Psoas muscle (tissue), 7 donors: ENCODE measurements at regions not wholly inside any gene's neighbourhood (a gene's known extent, or its start where the extent isn't known, plus 50 kb on each side); places are given as distances from the start of the nearest gene placed in this dataset.
"Not testable (repeated sequence)": the region's sequence is repeated elsewhere in the genome, so short reads cannot be mapped to it uniquely, and the experiment has no call there.

Source experiments
- ATAC-seq, 4 donors: fragments of 200-7000 bp; cut with Tn5 transposase; one replicate each; pipeline ENCODE4 v1.9.1; 2020; ENCODE audit warnings: moderate library complexity in 3 of 4, mild to moderate bottlenecking in 2 of 4
- DNase-seq, 2 donors: peaks; one replicate each; pipeline ENCODE4 v3.0.0-alpha.2; 2020
- H3K27ac ChIP-seq: fragments of 200-600 bp; one replicate; pipeline ENCODE4 v1.8.0; 2022
- H3K27me3 ChIP-seq, 3 donors: fragments of 200-600 bp in 1 of 3; one replicate each; pipeline versions ENCODE4 v1.6.1 to v1.8.0; 2013 to 2022; ENCODE audit warnings: low read length in 2 of 3, mild to moderate bottlenecking in 2 of 3, moderate library complexity in 1 of 3; ENCODE audit not compliant: insufficient read depth in 3 of 3
- H3K36me3 ChIP-seq, 2 donors: fragments of 200-600 bp in 1 of 2; one replicate each; pipeline versions ENCODE4 v1.6.1 to v1.8.0; 2013 to 2022; ENCODE audit warnings: low read depth in 1 of 2, mild to moderate bottlenecking in 1 of 2, moderate library complexity in 1 of 2; ENCODE audit not compliant: insufficient read depth in 1 of 2
- H3K4me1 ChIP-seq: fragments of 200-600 bp; one replicate; pipeline ENCODE4 v1.8.0; 2022
- H3K4me3 ChIP-seq: fragments of 200-600 bp; one replicate; pipeline ENCODE4 v1.8.0; 2022; ENCODE audit warnings: mild to moderate bottlenecking
- H3K9me3 ChIP-seq: fragments of 200-600 bp; one replicate; pipeline ENCODE4 v1.8.0; 2022
- CTCF ChIP-seq: fragments of 200-600 bp; IDR thresholded peaks from one replicate; pipeline ENCODE4 v1.8.0; 2022; ENCODE audit warnings: antibody characterized with exemption
- WGBS, 3 donors: extraction: QIAGEN DNeasy Blood & Tissue Kit; methylation state at CpG; one replicate each; pipeline versions ENCODE4 v1.1.6 to v1.1.7; 2013; 5-methylcytosine and 5-hydroxymethylcytosine counted together
- intact Hi-C, 2 donors: fragments of 100-400 bp; cut with DNase I; formaldehyde crosslinking; loops; one replicate each; pipeline versions ENCODE4 v1.11.0 to v1.14.2; 2022
- donor health status: healthy with polysubstance abuse.
- donor health status: DM: no; HTN: no; CAD: no; lungs with moderate emphysema.
- donor health status: Bipolar disorder and iron deficiency.
- donor health status: healthy.
- donor health status: DM: yes; HTN: yes; CAD: no.
- donor health status: DM: no; HTN: no; CAD: no.
- donor health status: DM: yes; HTN: yes; CAD: no.

- H3K36me3 ChIP-seq: no peaks in the 10 kb centered on the region
- WGBS, 3 donors: 47 to 53% (median 51%) methylated on average over 2 of the region's 2 CpGs
- DNase-seq (no peak), ATAC-seq (no peak)
- intact Hi-C loops: no loop called here
- no peaks in the 10 kb centered on the region for H3K27me3 ChIP-seq
- no peak overlapping the region for H3K27ac ChIP-seq
- no peak overlapping the region for H3K4me3 ChIP-seq
- no peak for TF ChIP-seq CTCF
- H3K4me1 ChIP-seq: peaks cover 7% of the 10 kb centered on the region
- no peaks in the 10 kb centered on the region for H3K9me3 ChIP-seq
Observed at GRCh38 chr5:96322865-96323264, 110.2 kb downstream of the PCSK1 start.

GRCh38 chr5:96322217-96322616 lies 110.8 kb downstream of the PCSK1 start:
- Histone ChIP-seq H3K4me1 (peaks cover 7% of the 10 kb centered on the region), H3K4me3 (no peak overlapping the region), H3K27me3 (no peaks in the 10 kb centered on the region), H3K36me3 (no peaks in the 10 kb centered on the region), H3K9me3 (no peaks in the 10 kb centered on the region), H3K27ac (no peak overlapping the region)
- WGBS, 3 donors: 69 to 77% (median 75%) methylated on average over 3 of the region's 3 CpGs
- intact Hi-C loops: no loop called here
- no peak for TF ChIP-seq CTCF
- DNase-seq (no peak), ATAC-seq (no peak)

GRCh38 chr5:96321345-96321744 lies 111.7 kb downstream of the PCSK1 start:
- DNase-seq: no peak
- intact Hi-C loops: no loop called here
- Histone ChIP-seq H3K36me3 (no peaks in the 10 kb centered on the region), H3K4me3 (no peak overlapping the region), H3K4me1 (peaks cover 7% of the 10 kb centered on the region), H3K27ac (no peak overlapping the region), H3K27me3 (no peaks in the 10 kb centered on the region), H3K9me3 (no peaks in the 10 kb centered on the region)
- TF ChIP-seq CTCF: no peak
- no peak for ATAC-seq

- no peak overlapping the region for H3K27ac ChIP-seq
- DNase-seq (no peak), ATAC-seq (no peak)
- H3K27me3 ChIP-seq: no peaks in the 10 kb centered on the region
- no peaks in the 10 kb centered on the region for H3K36me3 ChIP-seq
- intact Hi-C loops: no loop called here
- H3K9me3 ChIP-seq: no peaks in the 10 kb centered on the region
- 87 to 94% (median 90%) methylated on average over 3 of the region's 3 CpGs for WGBS, 3 donors
- H3K4me1 ChIP-seq: peaks cover 7% of the 10 kb centered on the region
- H3K4me3 ChIP-seq: no peak overlapping the region
- TF ChIP-seq CTCF: no peak
Observed at GRCh38 chr5:96320797-96321196, 112.3 kb downstream of the PCSK1 start.

DNA sequence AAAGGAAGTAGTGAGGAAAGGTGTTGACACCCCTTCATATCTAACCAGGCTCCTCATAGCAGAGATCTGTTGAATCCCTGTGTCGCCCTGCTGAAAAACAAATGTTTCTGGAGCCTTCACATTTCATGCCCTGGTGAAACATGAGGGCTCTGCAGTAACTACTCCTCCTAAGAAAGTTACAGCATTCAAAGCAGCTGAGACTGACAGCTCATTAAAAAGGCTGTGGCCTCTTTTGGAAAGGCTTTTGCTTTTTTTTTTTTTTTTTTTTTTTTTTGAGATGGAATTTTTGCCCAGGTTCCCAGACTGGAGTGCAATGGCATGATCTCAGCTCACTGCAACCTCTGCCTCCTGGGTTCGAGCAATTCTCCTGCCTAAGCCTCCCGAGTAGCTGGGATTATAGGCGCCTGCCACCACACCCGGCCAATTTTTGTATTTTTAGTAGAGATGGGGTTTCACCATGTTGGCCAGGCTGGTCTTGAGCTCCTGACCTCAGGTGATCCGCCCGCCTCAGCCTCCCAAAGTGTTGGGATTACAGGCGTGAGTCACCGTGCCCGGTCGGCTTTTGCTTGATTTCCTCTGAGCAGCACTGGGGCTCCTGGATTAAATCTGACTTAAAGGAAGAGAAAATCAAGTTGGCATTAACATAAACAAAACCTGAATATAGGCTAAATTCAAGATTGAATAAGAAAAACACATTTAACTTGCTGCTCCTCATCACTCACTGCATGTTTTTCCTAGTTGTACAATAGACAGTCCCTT lies 112.9 kb downstream of the PCSK1 start:
- DNase-seq, H3K4me3 ChIP-seq, ATAC-seq, H3K27me3 ChIP-seq, H3K36me3 ChIP-seq, H3K9me3 ChIP-seq, H3K4me1 ChIP-seq, intact Hi-C loops, H3K27ac ChIP-seq: not testable (repeated sequence)
- WGBS, 3 donors: 63 to 93% (median 72%) methylated on average over 10 to 11 of the region's 11 CpGs
